Aorta (tissue), 5 donors: ENCODE measurements at regions not wholly inside any gene's neighbourhood (a gene's known extent, or its start where the extent isn't known, plus 50 kb on each side); places are given as distances from the start of the nearest gene placed in this dataset.
"Not testable (repeated sequence)": the region's sequence is repeated elsewhere in the genome, so short reads cannot be mapped to it uniquely, and the experiment has no call there.

Experiments
- ATAC-seq: fragments of 200-7000 bp; cut with Tn5 transposase; one replicate; pipeline ENCODE4 v1.9.1; 2022; ENCODE audit warnings: moderate library complexity; ENCODE audit not compliant: low FRiP score
- DNase-seq, 2 donors: peaks; one replicate each; pipeline ENCODE4 v3.0.0-alpha.2; 2020
- H3K27ac ChIP-seq, 2 donors: one replicate each; pipeline ENCODE4 v1.5.1; 2013; ENCODE audit warnings: low read length in 2 of 2, mild to moderate bottlenecking in 2 of 2, moderate library complexity in 2 of 2, control low read depth in 1 of 2, inconsistent platforms in 1 of 2, low read depth in 1 of 2
- H3K27me3 ChIP-seq, 2 donors: one replicate each; pipeline ENCODE4 v1.6.1; 2013; ENCODE audit warnings: control low read depth in 1 of 2, low read length in 1 of 2, mild to moderate bottlenecking in 1 of 2, moderate library complexity in 1 of 2; ENCODE audit not compliant: insufficient read depth in 2 of 2, control insufficient read depth in 1 of 2
- H3K36me3 ChIP-seq, 2 donors: one replicate each; pipeline ENCODE4 v1.6.1; 2013; ENCODE audit warnings: control low read depth in 1 of 2, low read length in 1 of 2, mild to moderate bottlenecking in 1 of 2; ENCODE audit not compliant: insufficient read depth in 2 of 2, control insufficient read depth in 1 of 2
- H3K4me1 ChIP-seq, 2 donors: one replicate each; pipeline ENCODE4 v1.6.1; 2013; ENCODE audit warnings: low read length in 2 of 2, control low read depth in 1 of 2, mild to moderate bottlenecking in 1 of 2, moderate library complexity in 1 of 2; ENCODE audit not compliant: insufficient read depth in 2 of 2, control insufficient read depth in 1 of 2
- H3K4me3 ChIP-seq, 2 donors: one replicate each; pipeline ENCODE4 v1.5.1; 2013; ENCODE audit warnings: low read length in 2 of 2, control low read depth in 1 of 2, mild to moderate bottlenecking in 1 of 2
- H3K9me3 ChIP-seq: one replicate; pipeline ENCODE4 v1.6.1; 2013; ENCODE audit warnings: mild to moderate bottlenecking, low read length; ENCODE audit not compliant: control insufficient read depth
- WGBS, 2 donors: extraction: QIAGEN DNeasy Blood & Tissue Kit; methylation state at CpG; one replicate each; pipeline ENCODE4 v1.1.7; 2013; 5-methylcytosine and 5-hydroxymethylcytosine counted together
- intact Hi-C, 2 donors: fragments of 100-400 bp; cut with DNase I; formaldehyde crosslinking; loops; one replicate each; pipeline versions ENCODE4 v1.14.2 to v1.15.0; 2022
- donor health status: healthy with polysubstance abuse.
- donor health status: Bipolar disorder and iron deficiency.
- donor health status: DM: no; HTN: no; CAD: no.
- donor health status: DM: no; HTN: no; CAD: no.
- donor health status: DM: yes; HTN: yes; CAD: no.

- Histone ChIP-seq H3K4me1 (no peaks in the 10 kb centered on the region), H3K4me3 (no peak overlapping the region), H3K36me3 (no peaks in the 10 kb centered on the region), H3K27me3 (no peaks in the 10 kb centered on the region), H3K27ac (no peak overlapping the region), H3K9me3 (no peaks in the 10 kb centered on the region)
- intact Hi-C loops, result no loop called here
- ATAC-seq (no peak), DNase-seq (no peak)
- 58 to 59% methylated on average over 4 of the region's 4 CpGs for WGBS, 2 donors
Measured at GRCh38 chr11:96567176-96567575, 177.4 kb downstream of the JRKL start.

- Histone ChIP-seq H3K4me1 (no peaks in the 10 kb centered on the region), H3K4me3 (no peak overlapping the region), H3K9me3 (no peaks in the 10 kb centered on the region), H3K27me3 (no peaks in the 10 kb centered on the region), H3K27ac (no peak overlapping the region), H3K36me3 (no peaks in the 10 kb centered on the region)
- ATAC-seq (no peak), DNase-seq (no peak)
- WGBS, 2 donors, result 32 to 40% methylated on average over 3 of the region's 3 CpGs
- intact Hi-C loops, result no loop called here
Measured at GRCh38 chr11:96567667-96568066, 177.9 kb downstream of the JRKL start.

GRCh38 chr11:96576383-96576782, 186.6 kb downstream of the JRKL start:
- DNase-seq (no peak), ATAC-seq (no peak)
- WGBS, 2 donors, result 70 to 93% methylated on average over 2 of the region's 2 CpGs
- no peaks in the 10 kb centered on the region for H3K4me1 ChIP-seq
- intact Hi-C loops, result no loop called here
- no peak overlapping the region for H3K27ac ChIP-seq
- no peaks in the 10 kb centered on the region for H3K9me3 ChIP-seq
- H3K36me3 ChIP-seq, result no peaks in the 10 kb centered on the region
- H3K4me3 ChIP-seq, result no peak overlapping the region
- H3K27me3 ChIP-seq, result no peaks in the 10 kb centered on the region

DNA sequence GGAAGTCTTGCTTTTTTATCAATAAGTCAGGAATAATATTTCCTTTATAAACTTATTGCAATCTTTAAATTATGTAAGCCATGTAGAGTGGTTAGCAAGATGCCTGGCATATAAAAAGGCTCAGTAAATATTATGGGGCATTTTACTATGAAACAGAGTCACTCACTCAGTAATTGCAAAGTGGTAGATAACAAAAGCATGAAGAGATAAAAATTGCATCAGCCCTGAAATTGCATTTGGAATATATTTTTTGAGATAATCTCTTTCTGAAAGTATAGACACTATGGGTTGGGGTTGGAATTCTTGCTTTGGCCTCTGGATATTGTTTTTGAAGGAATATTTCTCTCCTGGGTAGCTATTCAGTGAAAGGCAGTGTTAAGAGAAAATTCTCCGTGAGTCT, 188.6 kb downstream of the JRKL start:
- H3K4me3 ChIP-seq, result no peak overlapping the region
- ATAC-seq (no peak), DNase-seq (no peak)
- 78 to 93% methylated on average over 1 of the region's 1 CpG for WGBS, 2 donors
- no peaks in the 10 kb centered on the region for H3K9me3 ChIP-seq
- no peaks in the 10 kb centered on the region for H3K4me1 ChIP-seq
- intact Hi-C loops, result no loop called here
- H3K27ac ChIP-seq, result no peak overlapping the region
- no peaks in the 10 kb centered on the region for H3K27me3 ChIP-seq
- no peaks in the 10 kb centered on the region for H3K36me3 ChIP-seq

- Histone ChIP-seq H3K27ac (no peak overlapping the region), H3K36me3 (no peaks in the 10 kb centered on the region), H3K9me3 (no peaks in the 10 kb centered on the region), H3K4me1 (no peaks in the 10 kb centered on the region), H3K4me3 (no peak overlapping the region), H3K27me3 (no peaks in the 10 kb centered on the region)
- ATAC-seq, result no peak
- no peak for DNase-seq
- intact Hi-C loops, result no loop called here
Measured at GRCh38 chr11:96579656-96580055, 189.8 kb downstream of the JRKL start.

DNA sequence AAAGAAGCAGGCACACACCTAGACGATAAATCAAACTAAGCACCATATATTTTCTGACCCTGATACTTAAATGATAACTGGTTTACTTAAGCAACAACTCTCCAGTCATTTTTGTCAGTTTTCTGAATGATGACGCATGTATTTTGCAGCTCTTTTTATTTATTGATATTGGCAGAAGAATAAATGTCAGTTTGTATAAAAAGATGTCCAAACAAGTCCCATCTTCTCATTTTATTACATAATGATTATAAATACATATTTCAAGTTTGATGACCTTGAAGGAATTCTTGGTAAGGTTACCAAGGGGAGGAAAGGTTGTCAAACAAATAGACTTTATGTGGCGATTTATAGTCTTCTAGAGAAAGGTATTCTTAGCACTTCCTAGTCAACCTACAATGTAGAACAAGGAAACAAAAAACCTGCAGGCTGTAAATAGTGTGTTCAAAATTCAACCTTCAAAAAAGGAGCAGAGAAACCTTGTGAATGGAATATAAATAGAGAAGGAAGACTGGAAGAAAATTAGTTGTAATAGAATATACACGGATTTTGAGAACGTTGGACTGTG, 190.7 kb downstream of the JRKL start:
- Histone ChIP-seq H3K4me1 (no peaks in the 10 kb centered on the region), H3K9me3 (no peaks in the 10 kb centered on the region), H3K27me3 (no peaks in the 10 kb centered on the region), H3K36me3 (no peaks in the 10 kb centered on the region), H3K27ac (no peak overlapping the region), H3K4me3 (no peak overlapping the region)
- ATAC-seq (no peak), DNase-seq (no peak)
- WGBS, 2 donors, result 64 to 73% methylated on average over 5 of the region's 5 CpGs
- intact Hi-C loops, result no loop called here

- H3K4me3 ChIP-seq, DNase-seq, H3K27ac ChIP-seq, H3K27me3 ChIP-seq, H3K4me1 ChIP-seq, ATAC-seq, H3K36me3 ChIP-seq, intact Hi-C loops, H3K9me3 ChIP-seq: not testable (repeated sequence)
- 53 to 54% methylated on average over 2 of the region's 2 CpGs for WGBS, 2 donors
Measured at GRCh38 chr11:96585944-96586880, 196.4 kb downstream of the JRKL start.

- DNase-seq, H3K27me3 ChIP-seq, intact Hi-C loops, H3K36me3 ChIP-seq, H3K4me3 ChIP-seq, H3K9me3 ChIP-seq, H3K4me1 ChIP-seq, H3K27ac ChIP-seq, ATAC-seq: not testable (repeated sequence)
- 74 to 84% methylated on average over 4 of the region's 4 CpGs for WGBS, 2 donors
Measured at GRCh38 chr11:96588793-96589192, 199.0 kb downstream of the JRKL start.

DNA sequence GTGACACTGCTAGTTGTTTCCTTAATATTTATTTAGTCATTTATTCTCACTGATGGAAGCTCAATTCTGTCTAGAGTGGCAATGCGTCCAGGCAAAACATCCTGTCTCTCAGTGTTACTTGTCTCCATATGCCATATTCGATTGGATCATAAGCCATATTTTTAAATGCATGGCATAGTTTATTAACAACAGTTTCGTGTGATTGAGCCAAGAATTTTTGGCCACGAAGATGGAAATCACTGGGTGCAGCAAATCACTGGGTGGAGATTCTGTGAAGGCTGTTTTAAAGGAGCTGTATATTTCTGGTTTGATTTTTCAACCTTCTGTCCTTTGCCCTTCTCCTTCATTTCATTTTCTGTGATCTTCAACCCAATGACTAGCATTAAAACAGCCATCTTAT, 205.2 kb downstream of the JRKL start:
- H3K36me3 ChIP-seq, result no peaks in the 10 kb centered on the region
- no peak for ATAC-seq
- 21 to 26% methylated on average over 4 of the region's 4 CpGs for WGBS, 2 donors
- no peaks in the 10 kb centered on the region for H3K27me3 ChIP-seq
- H3K4me3 ChIP-seq, result no peak overlapping the region
- H3K9me3 ChIP-seq, result no peaks in the 10 kb centered on the region
- intact Hi-C loops, result no loop called here
- H3K27ac ChIP-seq, result no peak overlapping the region
- H3K4me1 ChIP-seq, result no peaks in the 10 kb centered on the region
- no peak for DNase-seq
